NCI-H226 (cell line): ENCODE measurements at regions not wholly inside any gene's neighbourhood (a gene's known extent, or its start where the extent isn't known, plus 50 kb on each side); places are given as distances from the start of the nearest gene placed in this dataset.
A peak's percentile ranks its signal among the peaks of the same experiment; 100 is the strongest.

Experiments used
- DNase-seq: peaks from one replicate; pipeline ENCODE4 v3.0.0-alpha.2; 2015

DNA sequence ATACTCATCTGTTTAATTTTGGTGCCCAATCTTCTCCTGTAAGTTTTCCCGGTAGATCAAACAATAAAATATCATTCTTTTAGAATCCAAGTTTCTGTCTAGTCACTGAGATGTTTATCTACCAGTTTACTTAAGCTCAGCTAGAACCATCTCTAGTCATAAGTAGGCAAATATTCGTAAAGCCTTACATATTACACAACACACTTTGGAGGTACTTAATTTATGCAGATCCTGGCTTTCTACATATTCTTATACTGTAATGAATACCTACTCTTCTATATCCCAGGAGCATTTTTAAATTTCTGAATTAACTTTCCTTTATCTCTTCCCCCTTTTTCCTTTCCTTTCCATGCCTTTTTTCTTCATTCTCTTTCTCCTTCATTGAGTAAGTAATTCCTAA, 185.9 kb upstream of the ZBTB20 start:
- DNase-seq = no peak

DNA sequence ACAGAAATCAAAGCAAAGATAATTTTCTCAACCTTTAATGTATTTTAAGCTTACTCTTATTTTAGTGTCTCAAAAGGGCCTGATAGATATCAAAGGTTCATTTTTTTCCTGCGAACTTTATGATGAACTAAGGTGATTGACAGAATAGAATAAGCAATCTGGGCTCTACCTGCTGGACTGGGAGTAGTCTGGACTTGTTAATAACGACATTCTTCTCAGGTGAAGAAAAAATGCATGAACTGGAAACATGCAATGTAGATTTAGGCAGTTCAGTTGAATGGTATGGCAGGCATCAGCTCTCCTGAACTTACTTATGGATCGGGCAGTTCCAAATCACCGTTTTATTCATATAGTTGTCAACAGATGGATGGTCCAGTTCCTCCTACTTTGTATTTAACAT, 189.7 kb upstream of the ZBTB20 start:
- DNase-seq = no peak

DNA sequence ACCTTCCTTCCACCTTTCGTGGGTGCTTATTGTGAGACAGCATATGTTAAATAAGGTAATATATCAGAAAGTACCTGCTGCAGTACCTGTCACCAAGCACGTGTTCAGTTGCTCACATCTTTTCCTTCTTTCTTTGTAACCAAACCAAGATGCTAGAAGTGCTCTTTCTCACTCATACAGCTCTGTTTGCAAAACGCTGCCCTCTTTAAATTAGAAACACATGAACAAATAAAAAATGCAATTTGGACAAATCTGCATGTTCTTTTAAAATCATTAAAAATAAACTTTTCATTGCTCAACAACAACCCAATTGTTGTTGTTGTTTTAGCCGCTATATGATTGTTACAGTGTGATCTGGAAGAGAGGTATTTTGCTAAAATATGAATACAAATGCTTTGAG, 193.5 kb upstream of the ZBTB20 start:
- no peak for DNase-seq

DNA sequence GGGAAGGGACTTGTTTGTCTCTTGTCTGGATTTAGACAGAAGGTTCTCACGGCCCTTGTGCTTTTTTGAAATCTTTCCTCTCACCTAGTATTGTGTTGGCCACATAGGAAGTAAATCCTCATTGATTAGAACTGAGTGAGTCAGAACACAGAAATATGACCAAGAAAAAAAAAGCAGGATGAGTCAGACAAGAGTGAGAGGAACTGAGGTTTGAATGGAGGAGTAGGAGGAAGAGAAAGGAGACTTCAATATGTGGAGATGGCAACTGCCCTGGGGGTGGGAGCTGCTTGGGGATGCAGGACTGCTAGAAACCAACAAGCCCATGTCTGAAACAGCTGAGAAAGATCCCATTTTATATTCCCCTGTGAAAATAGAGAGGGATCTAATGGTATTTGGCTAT, 194.1 kb upstream of the ZBTB20 start:
- DNase-seq = peak; percentile 70

DNA sequence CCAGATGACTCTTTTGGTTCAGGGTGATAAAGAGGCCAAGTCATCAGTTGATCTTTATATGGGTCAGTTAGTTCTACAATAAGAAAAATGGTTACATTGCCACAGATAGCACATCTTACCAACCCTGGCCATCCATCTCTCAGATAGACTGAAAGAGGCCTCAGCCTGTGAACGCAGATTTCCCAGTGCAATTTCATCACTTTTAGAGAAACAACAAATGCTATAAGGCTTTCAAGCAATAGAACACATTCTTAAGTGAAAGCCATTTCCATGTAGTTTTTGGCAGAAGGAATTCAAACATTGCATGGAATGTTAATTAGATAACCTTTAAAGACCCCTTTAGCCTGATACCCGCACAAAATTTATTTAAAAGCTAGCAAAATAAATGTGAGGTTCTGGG, 200.6 kb upstream of the ZBTB20 start:
- peak; percentile 69 for DNase-seq

DNA sequence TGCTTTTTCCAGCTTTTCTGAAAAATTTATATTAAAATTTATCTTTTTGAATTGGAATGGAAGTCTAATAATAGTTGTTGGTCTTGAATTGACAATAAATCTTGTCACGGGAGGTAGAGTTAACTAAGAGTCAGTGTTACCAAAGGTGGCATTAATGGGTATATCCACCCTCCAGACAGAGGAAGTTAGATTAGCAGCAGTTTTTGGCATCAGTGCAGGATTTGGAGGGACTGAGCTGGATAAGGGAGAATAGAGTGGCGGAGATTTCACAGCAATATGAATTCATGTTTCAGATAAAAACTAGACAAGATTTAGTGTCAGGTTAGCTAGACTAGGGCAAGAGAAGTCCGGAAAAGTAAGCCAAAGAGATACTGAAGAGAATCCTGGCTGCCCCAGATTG, 201.3 kb upstream of the ZBTB20 start:
- peak; percentile 39 for DNase-seq

DNA sequence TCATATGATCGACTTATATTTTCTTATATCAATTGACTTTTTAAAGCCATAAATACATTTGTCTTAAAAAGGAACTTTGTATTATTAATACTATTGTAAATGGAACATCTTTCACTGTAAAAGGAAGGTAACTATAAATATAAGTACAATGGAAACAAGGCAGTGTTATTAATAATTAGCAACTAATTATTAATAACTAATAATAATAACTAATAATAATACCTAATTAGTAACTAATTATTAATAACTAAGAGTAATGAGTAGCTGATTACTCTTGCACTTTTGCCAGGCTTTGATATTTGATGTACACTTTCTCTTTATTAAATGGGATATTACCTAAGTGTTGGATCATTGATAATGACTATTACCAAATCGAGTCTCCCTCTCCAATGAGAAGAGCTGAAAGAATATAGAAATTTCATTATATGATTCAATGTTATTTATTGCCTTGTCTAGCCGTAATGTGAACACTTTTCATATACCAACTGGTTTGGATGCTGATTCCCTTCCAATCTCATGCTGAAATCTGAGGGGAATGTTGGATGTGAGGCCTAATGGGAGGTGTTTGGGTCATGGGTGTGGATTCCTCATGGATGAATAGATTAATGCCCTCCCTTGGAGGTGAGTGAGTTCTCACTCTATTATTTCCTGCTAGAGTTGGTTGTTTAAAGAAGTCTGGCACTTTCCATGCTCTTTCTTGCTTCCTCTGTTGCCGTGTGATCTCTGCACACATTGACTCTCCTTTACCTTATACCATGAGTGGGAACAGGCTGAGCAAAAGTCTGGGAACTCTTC, 202.1 kb upstream of the ZBTB20 start:
- DNase-seq = no peak

DNA sequence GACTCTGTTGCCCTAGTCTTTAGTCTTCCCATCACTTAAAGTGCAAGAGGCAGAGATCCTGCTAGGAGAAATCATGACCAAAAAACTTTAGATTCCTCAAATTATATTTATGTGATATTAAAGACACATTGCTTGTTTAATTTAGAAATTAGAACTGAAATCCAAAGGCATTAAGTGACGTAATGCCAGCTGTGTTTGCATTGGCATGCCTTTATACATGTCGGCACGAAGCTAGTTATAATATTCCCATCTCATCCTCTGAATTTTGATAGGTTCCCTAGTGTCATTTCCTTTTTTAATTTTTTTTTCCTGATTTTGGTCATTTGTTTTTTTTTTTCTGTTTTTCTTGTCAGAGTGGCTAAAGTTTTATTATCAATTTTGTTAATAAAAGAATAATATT, 203.5 kb upstream of the ZBTB20 start:
- no peak for DNase-seq

DNA sequence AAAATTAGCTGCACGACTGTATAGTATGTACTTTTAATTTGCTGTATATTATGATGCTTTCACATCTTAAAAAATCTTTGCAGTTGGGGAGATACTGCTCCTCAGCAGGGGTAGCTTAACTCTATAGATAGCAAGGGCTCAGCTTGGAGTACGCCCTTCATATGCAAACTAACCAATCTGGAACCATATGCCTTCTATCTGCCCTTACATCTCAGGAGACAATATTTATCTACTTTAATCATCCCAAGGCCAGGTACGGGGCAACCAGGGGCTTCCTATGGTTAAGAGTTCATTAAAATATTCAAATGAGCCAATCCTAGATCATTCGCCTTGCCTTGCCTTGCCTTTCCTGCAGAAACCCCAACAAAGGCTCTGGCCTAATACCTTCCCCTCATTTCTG, 204.1 kb upstream of the ZBTB20 start:
- no peak for DNase-seq

DNA sequence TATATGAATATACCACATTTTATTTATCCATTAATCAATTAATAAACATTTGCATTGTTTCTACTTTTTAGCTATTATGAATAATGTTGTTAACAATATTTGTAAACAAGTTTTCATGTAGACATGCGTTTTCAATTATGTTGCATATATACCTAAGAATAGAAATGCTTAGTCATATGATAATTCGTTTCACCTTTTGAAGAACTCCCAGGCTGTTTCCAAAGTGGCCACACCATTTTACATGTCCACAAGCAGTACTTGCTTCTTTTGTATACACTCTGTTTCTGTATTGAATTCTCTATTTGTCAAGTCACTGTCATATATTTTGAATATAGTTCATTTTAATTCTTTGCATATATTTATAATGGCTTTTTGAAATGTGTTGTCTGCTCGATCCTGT, 206.9 kb upstream of the ZBTB20 start:
- DNase-seq = no peak

DNA sequence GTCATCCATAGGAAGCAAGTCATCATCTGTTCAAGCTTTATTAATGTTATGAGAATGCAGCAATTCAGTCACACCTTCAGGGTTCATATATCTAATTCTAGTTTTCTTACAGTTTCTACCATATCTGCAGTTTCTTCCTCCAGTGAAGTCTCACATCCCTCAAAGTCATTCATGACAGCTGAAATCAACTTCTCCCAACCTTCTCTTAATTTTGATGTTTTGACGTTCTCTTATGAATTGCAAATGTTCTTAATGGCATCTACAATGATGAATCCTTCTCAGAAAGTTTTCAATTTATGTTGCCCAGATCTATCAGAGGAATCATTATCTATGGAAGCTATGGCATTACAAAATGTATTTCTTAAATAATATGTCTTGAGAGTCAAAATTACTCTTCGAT, 210.4 kb upstream of the ZBTB20 start:
- no peak for DNase-seq

DNA sequence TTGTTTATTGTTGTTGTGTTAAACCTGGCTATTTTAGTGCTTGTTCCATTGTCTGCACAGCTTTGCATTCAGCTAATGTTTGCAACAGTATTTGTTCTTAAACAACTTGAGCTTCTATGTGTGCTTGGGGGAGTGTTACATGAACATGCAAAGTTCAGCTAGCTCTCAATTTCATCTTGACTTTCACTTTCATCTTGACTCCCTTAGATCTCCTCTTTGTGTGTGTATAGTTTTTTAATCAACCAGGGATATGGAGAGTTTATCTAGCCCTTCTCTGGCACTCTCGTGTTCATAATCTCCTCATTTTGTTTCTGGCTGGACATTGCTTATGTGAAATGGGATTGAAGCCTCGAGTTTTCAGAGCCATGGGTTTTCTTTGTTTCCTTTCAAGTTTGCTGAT, 212.4 kb upstream of the ZBTB20 start:
- DNase-seq = no peak

DNA sequence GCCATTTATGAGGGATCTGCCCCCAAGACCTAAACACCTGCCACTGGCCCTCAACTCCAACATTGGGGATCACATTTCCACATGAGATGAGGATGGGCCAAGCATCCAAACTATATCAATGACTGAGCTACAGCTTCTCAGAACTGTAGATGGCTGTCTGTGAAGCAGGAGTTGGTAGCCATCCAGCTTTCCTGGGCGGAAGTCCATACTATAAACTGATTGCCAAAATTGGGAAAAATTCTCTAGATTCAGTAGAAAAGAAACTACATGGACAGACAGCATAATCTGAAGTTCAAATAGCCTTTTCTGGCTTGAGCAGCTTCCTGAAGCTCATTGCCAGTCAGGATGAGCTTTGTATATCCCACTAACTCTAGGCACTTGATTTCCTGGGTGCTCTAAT, 214.7 kb upstream of the ZBTB20 start:
- no peak for DNase-seq

DNA sequence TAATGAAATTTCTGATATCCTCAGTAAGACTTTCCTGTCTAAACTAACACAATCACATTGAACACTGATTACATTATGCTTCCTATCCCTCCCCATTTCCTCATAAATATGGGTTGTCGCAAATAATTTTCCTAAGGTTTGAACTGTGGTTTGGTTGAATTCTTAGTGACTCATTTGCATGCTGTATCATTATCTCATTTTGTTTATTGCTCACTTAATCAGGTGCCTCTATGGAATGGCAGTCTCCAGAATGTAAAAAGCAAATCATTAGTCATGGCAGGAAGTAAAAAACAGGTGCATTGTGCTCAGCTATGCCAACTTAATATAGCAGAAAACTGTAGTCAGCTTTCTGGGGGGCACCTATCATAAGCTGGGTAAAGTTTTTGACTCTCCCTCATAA, 216.0 kb upstream of the ZBTB20 start:
- peak; percentile 42 for DNase-seq

DNA sequence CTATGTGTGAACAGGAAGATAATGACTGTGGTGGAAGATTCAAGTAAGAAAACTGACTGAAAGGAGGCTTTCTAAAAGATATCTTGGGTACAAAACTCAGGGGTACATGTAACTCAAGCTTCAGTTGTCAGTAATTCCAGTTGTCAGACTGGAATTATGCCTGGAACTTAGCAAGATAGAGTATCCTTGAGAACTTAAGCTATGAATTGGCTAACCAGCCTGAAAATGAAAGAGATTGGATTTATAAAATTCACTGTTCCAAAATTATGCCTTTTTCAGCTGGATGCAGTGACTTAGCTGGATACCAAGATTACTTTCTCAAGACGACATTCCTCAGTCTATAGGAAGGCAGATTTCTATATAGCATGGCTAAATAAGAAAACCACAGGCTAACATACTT, 221.9 kb upstream of the ZBTB20 start:
- DNase-seq = no peak

DNA sequence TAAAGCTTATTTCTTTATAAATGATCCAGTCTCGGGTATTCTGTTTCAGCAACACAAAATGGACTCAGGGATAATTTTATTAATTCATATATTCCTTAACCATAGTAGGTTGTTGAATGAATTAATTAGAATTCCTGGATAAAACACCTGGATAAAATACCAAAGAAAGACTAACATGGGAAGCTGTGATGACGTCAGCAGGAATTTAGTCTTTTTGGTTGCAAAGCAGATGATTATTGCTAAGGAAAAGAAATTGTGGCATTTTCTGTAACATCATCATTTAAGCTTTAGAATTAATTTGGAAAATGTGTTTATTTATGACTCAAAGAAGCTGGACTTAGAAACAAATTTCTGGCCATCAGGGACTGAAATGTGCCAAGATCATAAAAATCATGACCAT, 228.3 kb upstream of the ZBTB20 start:
- DNase-seq = no peak

DNA sequence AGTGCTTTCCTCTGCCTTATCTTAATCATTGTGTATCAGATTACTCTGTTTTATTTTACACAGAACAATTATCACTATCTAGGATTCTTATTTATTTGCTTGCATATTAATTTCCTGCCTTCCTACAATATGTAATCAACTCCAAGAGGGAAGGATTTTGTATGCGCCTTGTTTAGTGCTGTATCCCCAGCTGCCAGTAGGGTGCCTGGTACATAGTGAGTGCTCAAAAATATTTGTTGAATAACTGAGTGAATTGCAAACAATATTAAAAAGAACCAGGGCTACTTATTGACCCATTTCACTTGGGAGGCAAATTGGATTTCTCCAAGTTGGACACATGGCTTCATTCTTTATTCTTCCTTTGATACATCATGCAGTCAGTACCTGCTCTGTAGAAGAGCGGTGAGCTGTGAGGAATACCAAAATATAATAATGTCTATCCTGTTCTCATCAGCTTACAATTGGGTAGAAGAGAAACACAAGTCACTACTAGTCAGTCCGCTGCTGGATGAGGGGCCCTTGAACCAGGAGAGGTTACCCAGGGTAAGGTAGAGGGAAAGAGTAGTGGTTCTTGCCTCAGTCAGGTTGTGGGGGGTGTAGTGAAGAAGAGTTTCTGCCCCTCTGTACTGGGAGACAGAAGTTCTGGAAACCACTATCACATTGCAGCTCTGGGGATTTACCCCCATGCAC, 233.9 kb upstream of the ZBTB20 start:
- DNase-seq = no peak

DNA sequence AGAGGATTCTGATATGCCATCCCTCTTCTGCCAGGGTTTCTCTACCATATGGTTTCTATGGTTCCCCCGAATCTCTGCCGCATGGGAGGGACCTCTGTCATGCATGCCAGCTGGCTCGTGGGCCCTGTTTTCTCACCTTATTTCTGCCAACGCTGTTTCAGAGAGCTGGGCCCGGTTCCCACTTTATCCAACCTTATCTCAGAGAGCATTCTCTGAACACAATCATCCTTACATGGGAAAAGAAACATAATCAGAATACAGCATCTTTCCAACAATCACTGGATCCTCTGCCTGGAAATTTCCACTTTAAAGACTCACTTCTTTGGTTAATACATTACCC, 234.5 kb upstream of the ZBTB20 start:
- DNase-seq = no peak

DNA sequence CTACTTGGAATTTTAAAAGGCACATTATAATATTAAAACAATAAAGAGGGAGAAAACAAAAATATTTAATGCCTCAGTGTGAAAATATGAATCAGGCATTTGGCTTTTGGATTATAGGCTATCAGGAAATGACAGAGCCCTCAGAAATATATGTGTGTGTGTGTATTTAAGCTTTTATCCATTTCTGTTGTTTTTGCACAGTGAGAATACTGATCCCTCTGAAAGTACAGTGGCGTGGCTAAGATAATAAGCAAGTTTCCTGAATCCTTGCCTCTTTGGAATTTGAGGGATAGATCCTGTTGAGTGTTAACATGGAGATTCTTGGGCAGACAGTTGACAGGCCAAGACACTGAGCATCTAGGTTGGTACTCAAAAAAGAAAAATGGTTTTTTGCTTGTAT, 234.8 kb upstream of the ZBTB20 start:
- no peak for DNase-seq

DNA sequence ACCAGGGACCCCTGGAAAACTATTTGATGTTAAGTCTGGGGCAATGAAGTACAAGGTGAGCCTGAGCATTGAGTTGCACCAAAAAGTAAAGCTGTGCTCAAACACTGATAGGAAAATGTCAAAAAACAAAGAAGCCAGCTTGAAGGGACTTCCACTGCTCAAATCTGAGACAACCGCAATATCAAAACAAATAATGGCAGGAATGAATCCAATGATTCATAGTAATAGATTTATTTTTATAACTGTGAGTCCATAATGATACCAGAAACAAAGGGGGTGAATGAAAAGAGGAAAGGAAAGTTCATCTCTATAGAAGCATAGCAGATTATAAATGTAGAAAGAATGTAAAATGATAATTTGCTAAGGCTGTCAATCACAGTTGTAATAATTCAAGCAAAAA, 237.3 kb upstream of the ZBTB20 start:
- DNase-seq = no peak

DNA sequence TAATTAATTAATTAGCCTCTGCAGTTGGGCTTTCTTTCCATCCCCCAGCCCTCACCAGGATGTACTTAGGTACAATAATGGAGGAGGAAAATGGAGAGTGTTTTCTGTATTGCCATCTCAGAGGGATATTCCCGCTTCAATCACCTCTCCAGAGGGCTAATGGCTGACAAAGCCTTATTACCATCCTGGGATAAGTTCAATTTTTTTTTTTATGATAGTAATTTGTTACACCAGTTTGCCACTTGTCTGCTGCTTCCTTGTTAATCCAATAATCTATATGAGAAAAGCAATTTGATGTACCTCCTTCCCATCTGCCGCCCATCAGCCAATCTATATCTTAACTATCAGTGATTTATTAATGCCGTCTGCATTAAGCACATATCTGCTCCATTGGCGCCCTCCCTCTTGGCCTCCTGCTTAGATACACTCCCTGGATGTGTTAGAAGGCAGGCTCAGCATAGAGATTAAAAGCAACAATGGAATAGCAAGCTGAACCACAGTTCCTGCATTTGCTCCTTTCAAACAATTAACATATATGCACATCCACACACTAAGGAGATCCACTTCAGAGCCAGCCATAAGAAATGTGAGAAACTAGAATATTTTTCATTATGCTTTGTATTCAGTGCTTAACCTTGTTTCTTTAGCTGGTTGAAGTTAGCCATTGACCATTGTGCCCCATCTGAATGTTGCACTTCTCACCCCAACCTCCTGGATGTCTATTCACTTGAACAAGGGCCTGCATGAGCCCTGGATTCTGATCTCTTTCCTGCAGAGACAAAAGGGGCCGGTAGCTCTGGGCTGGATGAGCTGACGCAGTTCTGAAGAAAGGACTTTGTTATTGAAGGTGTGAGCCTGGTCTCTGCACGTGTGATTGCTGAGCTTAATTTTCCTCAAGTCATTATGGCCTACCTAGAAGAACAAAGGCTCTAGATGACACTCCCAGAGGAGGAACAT, 237.3 kb upstream of the GAP43 start:
- DNase-seq = no peak

DNA sequence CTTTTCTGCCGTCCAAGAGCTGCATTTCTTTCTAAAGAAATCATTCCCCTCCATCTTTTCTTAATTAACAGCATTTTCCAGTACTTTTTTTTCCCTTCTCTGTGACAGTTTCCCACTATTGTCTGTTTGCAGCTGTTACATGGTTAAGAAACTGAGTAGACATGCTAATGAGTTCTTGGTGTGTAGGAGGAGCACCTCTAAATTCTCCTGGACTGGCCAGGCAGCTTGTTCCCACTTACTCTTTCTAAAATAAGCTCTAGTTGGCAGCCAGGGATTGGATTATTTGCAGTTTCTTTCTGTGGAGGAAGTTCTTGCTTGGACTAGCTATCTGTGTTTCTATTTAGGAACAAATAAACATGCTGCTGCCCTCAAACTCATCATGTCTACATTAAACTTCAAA, 235.1 kb upstream of the GAP43 start:
- no peak for DNase-seq

DNA sequence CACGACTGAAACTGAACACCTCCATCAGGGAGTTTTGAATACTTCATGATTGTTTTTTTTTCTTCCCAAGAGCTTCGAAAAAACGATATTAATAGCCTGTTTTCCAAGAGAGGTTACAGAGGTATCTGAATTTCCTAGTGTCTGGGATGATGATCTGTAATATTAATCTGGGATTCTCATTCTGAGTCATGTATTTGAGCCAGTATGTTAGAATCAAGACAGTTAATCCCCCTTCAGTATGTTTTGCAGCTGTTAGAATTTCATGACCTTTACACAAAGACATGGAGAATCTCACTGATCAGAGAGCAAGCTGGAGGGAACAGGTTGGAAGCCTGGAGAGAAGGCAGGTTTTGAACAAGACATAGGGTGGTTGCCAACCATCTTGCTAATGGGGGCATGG, 234.5 kb upstream of the GAP43 start:
- DNase-seq = no peak

DNA sequence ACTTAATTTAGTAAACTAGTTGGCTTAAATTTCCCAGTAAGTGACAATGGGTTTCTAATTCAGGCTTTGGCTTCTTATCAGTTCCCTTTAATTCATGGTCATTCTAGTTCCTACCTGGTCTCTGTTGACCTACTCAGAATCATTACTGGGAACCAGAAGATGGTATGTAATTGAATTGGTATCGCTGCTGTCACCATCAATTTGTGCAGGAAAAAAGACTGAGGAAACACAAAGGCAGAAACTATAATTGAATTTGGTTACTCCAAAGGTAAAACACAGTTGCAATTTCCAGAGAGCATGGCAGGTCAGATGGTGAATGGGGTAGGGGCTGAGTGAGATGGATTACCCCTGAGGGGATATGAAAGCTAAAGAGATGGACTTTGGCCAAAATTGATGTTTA, 226.5 kb upstream of the GAP43 start:
- DNase-seq = no peak
